Mucosa of rectum (tissue), 2 donors: ENCODE measurements at regions not wholly inside any gene's neighbourhood (a gene's known extent, or its start where the extent isn't known, plus 50 kb on each side); places are given as distances from the start of the nearest gene placed in this dataset.
"Not testable (repeated sequence)": the region's sequence is repeated elsewhere in the genome, so short reads cannot be mapped to it uniquely, and the experiment has no call there.

Experiments
- H3K27ac ChIP-seq, 2 donors: one replicate each; pipeline ENCODE4 v1.7.0; 2013; ENCODE audit warnings: inconsistent platforms in 2 of 2, low read depth in 2 of 2, low read length in 2 of 2
- H3K27me3 ChIP-seq, 2 donors: one replicate each; pipeline ENCODE4 v1.7.0; 2013; ENCODE audit warnings: low read length in 2 of 2; ENCODE audit not compliant: control insufficient read depth in 2 of 2, insufficient read depth in 2 of 2
- H3K36me3 ChIP-seq, 2 donors: one replicate each; pipeline ENCODE4 v1.7.0; 2013; ENCODE audit warnings: low read length in 2 of 2; ENCODE audit not compliant: control insufficient read depth in 2 of 2, insufficient read depth in 2 of 2
- H3K4me1 ChIP-seq, 2 donors: one replicate each; pipeline ENCODE4 v1.7.0; 2013; ENCODE audit warnings: low read length in 2 of 2, mild to moderate bottlenecking in 1 of 2; ENCODE audit not compliant: control insufficient read depth in 2 of 2, insufficient read depth in 2 of 2
- H3K4me3 ChIP-seq, 2 donors: one replicate each; pipeline ENCODE4 v1.7.0; 2013; ENCODE audit warnings: low read length in 2 of 2
- H3K9ac ChIP-seq, 2 donors: one replicate each; pipeline ENCODE4 v1.7.0; 2013; ENCODE audit warnings: low read length in 2 of 2, low read depth in 1 of 2, mild to moderate bottlenecking in 1 of 2
- H3K9me3 ChIP-seq, 2 donors: one replicate each; pipeline ENCODE4 v1.7.0; 2013; ENCODE audit warnings: low read length in 2 of 2; ENCODE audit not compliant: control insufficient read depth in 2 of 2
- donor health status: healthy.
- donor health status: Normal muscosa, but diverticular disease.

DNA sequence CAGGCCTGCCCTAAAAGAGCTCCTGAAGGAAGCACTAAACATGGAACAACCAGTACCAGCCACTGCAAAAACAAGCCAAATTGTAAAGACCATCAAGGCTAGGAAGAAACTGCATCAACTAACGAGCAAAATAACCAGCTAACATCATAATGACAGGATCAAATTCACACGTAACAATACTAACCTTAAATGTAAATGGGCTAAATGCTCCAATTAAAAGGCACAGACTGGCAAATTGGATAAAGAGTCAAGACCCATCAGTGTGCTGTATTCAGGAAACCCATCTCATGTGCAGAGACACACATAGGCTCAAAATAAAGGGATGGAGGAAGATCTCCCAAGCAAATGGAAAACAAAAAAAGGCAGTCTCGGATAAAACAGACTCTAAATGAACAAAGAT is 117.7 kb upstream of the ETV3 start:
- not testable (repeated sequence) for H3K9me3 ChIP-seq, H3K27me3 ChIP-seq

DNA sequence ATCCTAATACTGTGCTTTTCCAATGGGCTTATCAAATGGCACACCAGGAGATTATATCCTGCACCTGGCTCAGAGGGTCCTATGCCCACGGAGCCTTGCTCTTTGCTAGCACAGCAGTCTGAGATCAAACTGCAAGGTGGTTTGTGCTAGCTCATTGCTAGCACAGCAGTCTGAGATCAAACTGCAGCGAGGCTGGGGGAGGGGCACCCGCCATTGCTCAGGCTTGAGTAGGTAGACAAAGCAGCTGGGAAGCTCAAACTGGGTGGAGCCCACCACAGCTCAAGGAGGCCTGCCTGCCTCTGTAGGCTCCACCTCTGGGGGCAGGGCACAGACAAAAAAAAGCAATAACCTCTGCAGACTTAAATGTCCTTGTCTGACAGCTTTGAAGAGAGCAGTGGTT is 116.0 kb upstream of the ETV3 start:
- H3K4me3 ChIP-seq, H3K27me3 ChIP-seq, H3K36me3 ChIP-seq, H3K9me3 ChIP-seq, H3K4me1 ChIP-seq, H3K9ac ChIP-seq, H3K27ac ChIP-seq: not testable (repeated sequence)

More for the DNA sequence above, 117.7 kb upstream of the ETV3 start:
- H3K9ac ChIP-seq, H3K4me1 ChIP-seq, H3K4me3 ChIP-seq, H3K36me3 ChIP-seq, H3K27ac ChIP-seq: not testable (repeated sequence)

DNA sequence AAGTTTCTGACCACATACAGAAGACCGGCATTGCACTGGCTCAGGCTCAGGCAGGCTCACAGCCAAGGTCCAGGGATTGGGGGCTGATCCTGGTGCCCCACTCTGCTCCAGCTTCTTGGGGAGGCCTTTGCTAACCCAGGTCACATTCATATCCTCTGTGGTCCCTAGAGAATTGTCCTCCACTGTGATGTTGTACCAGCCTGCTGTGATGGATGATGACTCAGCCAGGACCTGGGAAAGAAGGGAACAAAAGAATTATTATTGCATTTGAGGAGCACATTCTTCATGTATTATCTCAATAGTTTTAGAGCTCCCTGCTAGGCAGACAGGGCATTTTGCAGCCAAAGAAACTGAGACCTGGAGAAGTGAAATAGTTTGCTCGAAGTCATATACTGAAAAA is 114.3 kb upstream of the ETV3 start:
- Histone ChIP-seq H3K9me3 (peaks cover 0 to 6% of the 10 kb centered on the region in 2 donors), H3K4me3 (no peak overlapping the region), H3K9ac (no peak overlapping the region), H3K27me3 (peaks cover 0 to 3% of the 10 kb centered on the region in 2 donors), H3K4me1 (peaks cover 0 to under 1% of the 10 kb centered on the region in 2 donors), H3K27ac (no peak overlapping the region), H3K36me3 (no peaks in the 10 kb centered on the region)

DNA sequence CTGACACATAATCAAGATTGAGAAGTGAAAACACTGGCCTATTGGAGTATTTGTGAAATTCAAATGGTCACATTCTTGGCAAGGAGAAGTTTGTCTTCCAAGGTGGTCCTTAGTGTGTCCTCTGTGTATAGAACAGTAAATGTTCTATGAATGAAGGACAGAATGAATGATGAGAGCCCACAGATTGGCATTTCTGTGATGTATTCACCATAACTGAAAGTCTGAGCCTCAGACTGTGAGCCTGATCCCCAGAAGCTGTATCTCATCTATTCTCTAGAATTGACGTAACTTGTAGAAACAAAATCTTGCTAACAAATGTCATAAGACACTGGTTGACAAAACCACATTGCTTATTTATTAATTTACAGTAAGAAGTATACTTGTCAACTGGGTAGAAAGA is 111.5 kb upstream of the ETV3 start:
- H3K9ac ChIP-seq = no peak overlapping the region
- H3K4me1 ChIP-seq = peaks cover 2 to 5% of the 10 kb centered on the region in 2 donors
- H3K27me3 ChIP-seq = peaks cover 0 to 3% of the 10 kb centered on the region in 2 donors
- no peak overlapping the region for H3K4me3 ChIP-seq
- no peaks in the 10 kb centered on the region for H3K36me3 ChIP-seq
- peaks cover 0 to 6% of the 10 kb centered on the region in 2 donors for H3K9me3 ChIP-seq
- H3K27ac ChIP-seq = no peak overlapping the region

DNA sequence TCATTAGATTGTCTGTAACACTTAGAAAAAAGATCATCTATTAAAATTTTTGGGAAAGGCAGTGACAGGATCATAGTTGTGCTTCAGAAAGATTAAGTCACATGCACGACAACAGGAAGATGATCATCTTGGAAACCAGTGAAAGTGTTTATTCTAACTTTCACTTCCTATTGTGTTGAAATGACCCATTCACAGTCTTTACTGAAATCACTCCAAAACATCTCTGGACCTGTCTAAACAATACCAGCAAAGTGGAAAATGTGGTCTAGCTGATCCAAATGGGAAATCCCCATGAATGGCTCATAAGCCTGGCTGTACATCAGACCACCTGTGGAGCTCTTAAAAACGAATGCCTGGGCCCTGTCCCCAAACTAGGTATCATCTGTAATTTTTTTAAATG is 111.1 kb upstream of the ETV3 start:
- H3K4me3 ChIP-seq = no peak overlapping the region
- H3K36me3 ChIP-seq = no peaks in the 10 kb centered on the region
- H3K9me3 ChIP-seq = peaks cover 0 to 6% of the 10 kb centered on the region in 2 donors
- H3K27ac ChIP-seq = no peak overlapping the region
- H3K9ac ChIP-seq = no peak overlapping the region
- peaks cover 0 to 3% of the 10 kb centered on the region in 2 donors for H3K27me3 ChIP-seq
- peaks cover 2 to 5% of the 10 kb centered on the region in 2 donors for H3K4me1 ChIP-seq

DNA sequence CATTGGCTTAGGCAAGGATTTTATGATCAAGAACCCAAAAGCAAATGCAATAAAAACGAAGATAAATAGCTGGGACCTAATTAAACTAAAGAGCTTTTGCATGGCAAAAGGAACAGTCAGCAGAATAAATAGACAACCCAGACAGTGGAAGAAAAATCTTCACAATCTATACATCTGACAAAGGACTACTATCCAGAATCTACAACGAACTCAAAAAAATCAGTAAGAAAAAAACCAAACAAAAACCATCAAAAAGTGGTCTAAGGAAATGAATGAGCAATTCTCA is 109.5 kb upstream of the ETV3 start:
- H3K27ac ChIP-seq, H3K9me3 ChIP-seq, H3K4me3 ChIP-seq, H3K27me3 ChIP-seq, H3K4me1 ChIP-seq, H3K36me3 ChIP-seq, H3K9ac ChIP-seq: not testable (repeated sequence)

DNA sequence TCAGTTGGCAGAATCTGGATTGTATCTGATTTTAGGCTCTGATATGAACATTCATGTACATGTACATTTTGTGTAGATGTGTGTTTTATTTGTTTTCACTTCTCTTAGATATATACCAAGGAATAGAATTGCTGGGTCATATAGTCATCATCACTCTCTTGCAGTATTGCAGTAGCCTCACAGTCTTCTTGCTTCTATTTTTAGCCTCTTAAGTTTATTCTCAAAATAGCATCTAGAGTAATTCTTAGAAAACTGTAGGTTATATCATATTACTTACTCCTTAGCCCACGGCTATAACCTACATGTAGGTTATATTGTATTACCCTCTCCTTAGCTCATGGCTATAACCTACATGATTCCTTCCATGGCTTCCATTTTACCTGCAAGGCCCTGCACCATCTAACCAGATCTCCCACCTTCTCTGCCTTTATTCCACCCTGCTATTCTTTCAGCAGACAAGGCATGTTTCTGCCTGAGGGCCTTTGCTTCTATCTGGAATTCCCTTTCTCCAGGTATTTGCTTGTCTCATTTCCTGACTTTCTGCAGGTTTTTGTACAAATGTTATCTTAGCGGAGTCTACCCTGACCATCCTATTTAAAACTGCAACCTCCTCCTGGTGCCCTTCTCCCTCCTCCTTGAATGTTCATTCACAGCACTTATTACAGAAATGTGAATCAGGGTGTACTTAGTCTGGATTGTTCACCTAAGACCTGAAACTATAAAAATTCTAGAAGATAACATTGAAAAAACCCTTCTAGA is 109.0 kb upstream of the ETV3 start:
- Histone ChIP-seq H3K36me3 (no peaks in the 10 kb centered on the region), H3K9me3 (no peaks in the 10 kb centered on the region), H3K27ac (no peak overlapping the region)

DNA sequence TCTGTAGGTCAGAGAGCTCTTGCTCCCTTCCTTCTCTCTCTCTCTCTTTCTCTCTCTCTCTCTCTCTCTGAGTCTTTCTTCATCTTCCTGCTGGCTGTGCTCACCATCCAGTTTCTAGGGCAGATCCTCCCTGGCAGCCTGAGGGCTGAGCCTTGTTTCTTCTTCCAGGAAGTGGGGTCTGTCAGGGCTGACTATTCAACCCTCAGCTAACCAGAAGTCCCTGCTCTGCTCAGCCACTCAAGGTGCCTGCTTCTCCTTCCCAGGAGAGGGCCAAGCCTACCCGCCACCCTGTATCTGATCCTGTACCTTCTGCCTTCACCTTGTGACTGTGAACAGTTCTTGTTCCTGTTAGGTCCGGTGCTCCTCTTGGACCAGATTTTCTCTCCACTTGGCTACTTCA is 107.6 kb upstream of the ETV3 start:
- Histone ChIP-seq H3K4me3 (no peak overlapping the region), H3K9ac (no peak overlapping the region), H3K36me3 (no peaks in the 10 kb centered on the region), H3K27ac (no peak overlapping the region), H3K27me3 (no peaks in the 10 kb centered on the region), H3K4me1 (peaks cover 2 to 5% of the 10 kb centered on the region in 2 donors), H3K9me3 (no peaks in the 10 kb centered on the region)

More for the DNA sequence above, 109.0 kb upstream of the ETV3 start:
- H3K9ac ChIP-seq = no peak overlapping the region
- H3K4me1 ChIP-seq = peaks cover 2 to 5% of the 10 kb centered on the region in 2 donors
- H3K4me3 ChIP-seq = no peak overlapping the region
- no peaks in the 10 kb centered on the region for H3K27me3 ChIP-seq

DNA sequence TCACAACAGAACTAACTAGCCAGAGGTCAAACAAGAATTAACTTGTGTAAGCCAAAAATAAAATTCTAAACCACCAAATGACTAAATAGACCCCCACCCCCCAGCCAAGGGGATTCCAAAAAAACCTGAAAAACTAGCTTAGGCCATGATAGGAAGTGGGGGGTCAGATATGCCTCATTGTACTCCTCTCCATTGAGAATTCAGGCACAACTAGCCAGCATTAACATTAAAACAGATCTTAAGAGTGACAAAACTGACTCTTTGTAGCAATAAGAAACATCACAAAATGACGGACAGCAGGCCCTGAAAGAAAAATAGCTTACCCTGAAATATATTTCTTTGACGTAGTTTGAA is 103.0 kb upstream of the ETV3 start:
- H3K4me3 ChIP-seq = no peak overlapping the region
- no peak overlapping the region for H3K27ac ChIP-seq
- peaks cover 0 to 9% of the 10 kb centered on the region in 2 donors for H3K4me1 ChIP-seq
- H3K9me3 ChIP-seq = no peaks in the 10 kb centered on the region
- no peak overlapping the region for H3K9ac ChIP-seq
- no peaks in the 10 kb centered on the region for H3K36me3 ChIP-seq
- no peaks in the 10 kb centered on the region for H3K27me3 ChIP-seq

DNA sequence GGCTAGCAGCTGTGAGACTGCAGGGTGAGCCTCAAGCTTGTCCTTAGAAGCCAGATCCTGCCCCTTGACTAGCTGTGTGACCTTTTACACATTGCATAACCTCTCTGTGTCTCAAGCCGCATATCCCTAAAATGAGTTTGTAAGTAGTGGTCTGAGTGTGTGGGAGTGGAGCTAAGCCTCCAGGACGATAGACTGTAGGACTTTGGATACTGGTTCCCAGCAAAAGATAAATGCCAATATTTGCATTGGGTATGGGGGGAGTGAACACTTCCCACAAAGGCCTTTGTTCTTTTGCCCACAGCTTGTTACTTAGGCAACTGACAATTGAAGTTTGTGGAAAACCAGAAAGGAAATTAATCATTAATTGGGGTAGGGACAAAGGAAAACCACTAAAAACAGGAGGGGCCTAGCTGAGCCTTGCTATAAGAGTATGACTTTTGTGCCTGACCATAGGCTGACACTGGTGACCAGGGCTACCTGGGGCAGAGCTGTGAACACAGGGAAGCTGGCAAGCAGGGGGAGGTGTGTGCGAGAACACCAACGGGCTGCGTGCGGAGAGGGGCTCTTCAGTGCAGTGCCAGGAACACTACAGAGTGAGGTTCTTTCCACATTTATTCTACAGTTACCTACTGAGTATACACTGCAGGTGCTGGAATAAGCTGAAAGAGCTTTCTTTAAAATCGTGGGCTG is 102.4 kb upstream of the ETV3 start:
- Histone ChIP-seq H3K9me3 (no peaks in the 10 kb centered on the region), H3K27me3 (no peaks in the 10 kb centered on the region), H3K4me1 (peaks cover 0 to 9% of the 10 kb centered on the region in 2 donors), H3K4me3 (no peak overlapping the region), H3K9ac (no peak overlapping the region), H3K27ac (no peak overlapping the region), H3K36me3 (no peaks in the 10 kb centered on the region)
